ENCODE measurements at regions not wholly inside any gene's neighbourhood (a gene's known extent, or its start where the extent isn't known, plus 50 kb on each side); places are given as distances from the start of the nearest gene placed in this dataset.

DNA sequence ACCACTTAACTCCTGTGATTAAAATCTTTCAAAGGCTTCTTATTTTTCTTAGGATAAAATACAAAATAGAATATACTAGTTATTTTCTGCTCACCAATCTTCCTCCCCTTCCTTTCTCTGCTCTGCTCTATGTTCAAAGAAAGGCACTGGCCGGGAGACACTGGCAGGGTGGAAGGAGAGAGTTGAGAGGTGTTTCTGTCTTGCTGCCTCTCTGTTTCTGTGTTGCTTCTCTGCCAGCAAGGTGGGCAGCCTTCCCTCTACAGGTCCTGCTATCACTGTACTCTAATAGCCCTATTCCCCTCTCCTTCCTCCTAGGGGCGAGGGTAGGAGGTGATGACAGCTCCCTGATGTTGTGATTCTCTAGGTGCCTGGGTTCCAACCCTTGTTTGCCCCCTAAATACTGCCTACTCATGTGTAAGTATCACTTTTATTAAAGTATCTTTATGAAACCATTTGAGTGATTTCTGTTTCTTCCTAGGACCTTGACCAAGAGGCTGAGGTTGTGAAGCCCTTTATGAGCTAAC lies 515.1 kb downstream of the TLE4 start:
- DNase-seq = no peak

DNA sequence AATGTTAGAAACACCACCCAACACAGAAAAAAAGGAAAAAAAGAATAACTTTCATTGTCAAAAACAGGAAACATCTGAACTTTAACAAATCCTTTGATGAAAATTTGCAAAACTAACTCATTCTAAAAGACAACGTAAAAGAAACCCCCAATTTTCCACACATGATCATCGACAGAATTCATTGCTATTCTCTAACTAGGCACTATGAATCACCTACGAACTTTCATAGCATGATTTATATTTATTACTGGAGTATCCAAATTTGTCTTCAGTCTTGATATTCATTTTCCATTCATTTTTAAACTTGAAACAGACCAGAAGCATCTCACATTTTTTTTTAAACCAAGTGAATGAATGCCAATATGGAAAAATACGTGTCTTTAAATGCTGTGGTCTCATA lies 514.6 kb downstream of the TLE4 start:
- DNase-seq = no peak

DNA sequence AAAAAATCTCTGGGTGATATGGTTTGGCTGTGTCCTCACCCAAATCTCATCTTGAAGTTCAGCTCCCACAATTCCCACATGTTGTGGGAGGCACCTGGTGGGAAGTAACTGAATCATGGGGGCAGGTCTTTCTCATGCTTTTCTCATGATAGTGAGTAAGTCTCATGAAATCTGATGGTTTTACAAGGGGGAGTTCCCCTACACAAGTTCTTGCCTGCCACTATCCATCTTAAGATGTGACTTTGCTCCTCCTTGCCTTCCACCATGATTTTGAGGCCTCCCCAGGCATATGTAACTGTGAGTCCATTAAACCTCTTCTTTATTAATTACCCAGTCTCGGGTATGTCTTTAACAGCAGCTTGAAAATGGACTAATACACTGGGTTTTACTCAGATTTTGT lies 513.9 kb downstream of the TLE4 start:
- no peak for DNase-seq

DNA sequence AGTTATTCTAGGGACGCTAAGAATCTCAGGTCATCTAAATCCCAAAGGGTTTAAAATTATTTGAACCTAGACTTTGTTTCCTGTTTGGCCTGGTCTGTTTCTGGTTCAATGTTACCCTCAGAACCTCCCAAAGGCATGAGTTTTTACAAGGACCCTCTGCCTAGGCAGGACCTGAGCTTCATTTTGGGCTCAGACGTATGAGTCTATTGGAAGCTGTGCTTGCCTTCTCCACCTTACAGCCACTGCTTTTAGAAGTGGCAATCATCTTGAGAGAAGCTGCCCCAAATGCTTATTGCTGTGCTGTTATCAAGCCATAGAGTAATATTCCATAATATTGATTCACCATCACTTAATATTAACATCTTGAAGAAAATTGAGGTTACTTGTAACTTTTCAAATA lies 510.4 kb downstream of the TLE4 start:
- DNase-seq = no peak

DNA sequence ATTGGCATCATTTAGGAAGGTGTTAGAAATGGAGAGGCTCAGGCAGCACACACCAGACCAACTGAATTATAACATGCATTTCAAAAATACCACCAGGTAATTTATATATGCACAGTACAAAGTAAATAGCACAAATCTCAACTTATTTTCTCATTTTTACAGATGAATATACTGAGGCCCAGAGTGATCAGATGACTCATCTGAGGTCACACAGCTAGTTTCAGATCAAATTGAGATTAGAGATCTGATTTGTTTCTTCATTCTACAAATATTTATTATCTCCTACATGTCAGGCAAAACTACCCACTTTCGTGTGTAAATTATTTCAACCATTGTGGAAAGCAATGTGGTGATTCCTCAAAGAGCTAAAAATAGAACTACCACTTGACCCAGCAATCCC lies 507.1 kb downstream of the TLE4 start:
- DNase-seq = no peak

DNA sequence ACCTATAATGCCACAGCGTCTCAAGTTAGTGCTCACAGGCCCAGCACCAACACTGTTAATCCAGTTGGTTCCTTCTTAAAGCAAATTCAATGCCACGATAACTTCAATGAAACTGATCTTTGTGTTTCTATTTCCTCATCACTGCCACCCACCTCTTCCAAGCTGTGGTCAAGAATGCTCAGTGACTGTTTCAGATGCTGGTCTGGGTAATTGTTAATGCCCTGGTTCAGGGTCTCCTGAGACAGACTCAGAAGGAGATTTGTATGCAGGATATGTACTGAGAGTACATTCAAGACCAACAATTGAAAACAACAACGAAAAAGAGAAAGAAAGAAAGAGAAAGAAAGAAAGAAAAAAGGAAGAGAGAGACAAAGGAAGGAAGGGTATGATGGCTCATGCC lies 505.3 kb downstream of the TLE4 start:
- no peak for DNase-seq

DNA sequence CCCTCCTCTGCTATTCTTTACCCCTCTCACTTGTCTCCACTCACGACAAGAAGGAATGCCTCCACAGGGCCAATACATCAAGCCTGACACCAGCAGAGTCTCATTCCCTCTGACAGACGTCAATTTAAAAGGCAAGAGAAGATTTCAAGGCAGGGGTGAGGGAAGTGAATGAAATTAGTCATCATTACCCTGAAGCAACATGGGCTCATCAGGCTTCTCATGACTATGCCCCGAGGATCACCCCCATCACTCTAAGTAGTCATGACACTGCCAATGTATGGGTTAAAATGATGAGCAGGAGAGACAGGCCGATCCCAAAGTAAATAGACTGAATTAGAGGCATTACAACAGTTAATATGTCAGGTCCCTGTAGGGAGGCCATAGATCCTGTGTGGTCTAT lies 504.4 kb downstream of the TLE4 start:
- no peak for DNase-seq

DNA sequence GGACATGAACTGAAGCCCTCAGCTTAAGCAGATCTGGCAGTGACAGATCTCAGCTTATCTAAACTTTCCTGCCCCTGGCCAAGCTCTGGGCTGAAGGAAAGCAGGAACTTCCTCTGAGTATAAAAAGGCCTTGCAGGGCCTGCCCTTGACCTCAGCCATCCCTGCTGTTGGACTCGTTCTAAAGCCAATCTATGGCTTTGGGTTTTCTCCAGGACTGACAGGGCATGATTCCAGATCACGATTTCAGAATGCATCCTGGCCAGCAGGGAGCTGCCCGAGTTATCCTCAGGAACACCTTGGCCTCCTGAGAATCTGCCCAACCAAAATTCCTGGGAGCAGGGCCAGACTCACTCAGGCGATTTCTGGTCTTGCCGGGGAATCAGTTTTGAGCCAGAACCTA lies 502.7 kb downstream of the TLE4 start:
- no peak for DNase-seq

DNA sequence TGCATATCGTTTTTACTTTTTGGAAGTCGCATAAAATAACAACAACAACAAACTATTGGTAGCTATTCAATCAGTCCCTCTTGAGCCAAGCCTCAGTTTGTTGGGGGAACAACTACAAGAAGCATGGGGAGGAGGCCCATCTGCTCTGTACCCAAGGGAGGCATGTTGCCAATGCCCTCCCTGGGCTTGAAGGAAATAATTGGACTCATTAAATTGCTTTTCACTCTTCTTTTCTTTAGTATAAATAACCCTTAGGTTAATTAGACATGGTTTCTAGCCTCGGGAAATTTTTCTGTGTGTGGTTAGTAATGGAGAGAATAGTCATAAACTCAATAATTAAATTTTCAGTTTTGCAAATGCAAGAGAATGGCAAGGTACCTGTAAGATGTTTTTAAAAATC lies 500.7 kb downstream of the TLE4 start:
- DNase-seq = no peak

DNA sequence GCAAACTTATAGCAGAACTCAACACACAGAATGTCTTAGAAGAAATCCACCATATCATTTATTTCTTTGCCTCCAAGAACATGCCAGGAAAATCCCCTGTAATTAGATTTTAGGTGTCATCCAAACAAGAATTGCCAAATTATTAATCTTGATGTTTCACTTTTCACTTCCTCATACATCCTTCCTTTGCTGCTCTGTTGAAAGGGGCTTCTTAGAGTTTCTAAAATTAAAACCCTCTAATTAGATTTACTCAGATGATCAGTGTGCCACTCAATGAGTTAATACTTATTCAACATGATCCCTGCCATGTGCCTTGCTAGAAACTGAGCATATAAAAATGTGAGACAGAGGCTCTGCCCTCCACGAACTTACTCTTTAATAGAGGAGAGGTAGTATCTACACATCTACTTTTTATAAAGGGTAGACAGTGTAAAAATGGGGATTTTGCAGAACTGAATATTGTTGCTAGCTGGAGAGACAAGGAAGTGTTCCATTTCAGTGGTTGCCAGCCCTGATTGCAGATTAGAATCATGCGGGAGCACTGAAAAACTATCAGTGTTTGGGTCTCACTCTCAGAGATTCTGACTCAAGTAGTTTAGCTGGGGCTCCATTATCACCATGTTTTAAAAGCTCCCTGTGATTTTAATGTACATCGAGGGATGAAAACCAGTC lies 498.4 kb downstream of the TLE4 start:
- no peak for DNase-seq

DNA sequence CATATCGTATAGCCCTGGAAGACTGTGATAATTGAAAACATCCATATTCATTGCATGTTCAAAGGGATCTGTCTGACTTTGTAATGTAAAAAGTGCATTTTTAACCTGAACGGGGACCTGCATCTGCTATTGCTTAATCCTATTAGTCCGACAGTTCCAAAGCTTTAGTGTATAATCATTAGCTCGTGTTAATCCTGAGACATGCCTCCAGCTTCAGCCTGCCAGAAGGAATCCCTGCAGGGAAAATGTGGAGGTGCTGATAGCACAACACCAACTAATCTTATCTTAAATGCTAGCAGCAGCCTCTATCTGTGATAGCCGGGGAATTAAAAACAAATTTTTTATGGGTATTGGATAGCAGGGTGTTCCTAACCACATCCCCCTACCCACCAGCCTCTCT lies 495.2 kb downstream of the TLE4 start:
- no peak for DNase-seq

DNA sequence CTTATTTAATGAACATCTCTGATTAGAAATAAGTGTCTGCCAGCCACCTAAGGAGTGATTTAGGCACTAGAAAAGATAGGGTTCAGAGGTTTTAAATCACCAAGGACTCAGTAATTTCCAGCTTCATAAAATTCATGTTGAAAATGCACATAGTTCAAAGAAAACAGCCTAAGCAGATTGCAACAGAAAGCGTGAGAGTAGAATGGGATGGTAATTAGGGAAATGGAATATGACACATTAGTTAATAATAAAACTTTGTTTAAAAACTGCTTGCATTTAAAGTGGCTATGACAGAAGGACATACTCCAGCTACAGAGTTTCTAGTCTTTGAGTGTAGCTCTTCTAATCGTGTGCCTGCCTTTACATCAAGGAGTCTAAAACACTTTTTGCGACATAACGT lies 490.8 kb downstream of the TLE4 start:
- no peak for DNase-seq

DNA sequence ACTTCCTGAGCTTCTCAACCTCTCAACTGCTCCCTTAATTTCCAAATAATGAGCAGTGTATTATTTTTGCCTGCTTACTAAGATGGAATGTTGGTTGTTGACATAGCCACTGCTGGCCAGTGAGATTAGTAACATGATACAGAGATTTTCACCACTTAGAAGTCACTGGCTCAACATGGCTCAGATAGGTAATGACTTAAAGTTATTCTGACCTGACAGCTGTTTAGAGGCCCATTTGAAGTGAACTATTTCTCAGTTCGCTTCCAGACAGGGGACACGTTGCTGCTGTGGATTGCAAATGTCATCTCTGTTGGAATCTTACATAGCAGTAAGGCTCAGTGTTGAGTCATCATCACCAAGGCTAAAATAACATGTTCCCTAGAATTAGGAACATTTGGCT lies 490.2 kb downstream of the TLE4 start:
- no peak for DNase-seq

DNA sequence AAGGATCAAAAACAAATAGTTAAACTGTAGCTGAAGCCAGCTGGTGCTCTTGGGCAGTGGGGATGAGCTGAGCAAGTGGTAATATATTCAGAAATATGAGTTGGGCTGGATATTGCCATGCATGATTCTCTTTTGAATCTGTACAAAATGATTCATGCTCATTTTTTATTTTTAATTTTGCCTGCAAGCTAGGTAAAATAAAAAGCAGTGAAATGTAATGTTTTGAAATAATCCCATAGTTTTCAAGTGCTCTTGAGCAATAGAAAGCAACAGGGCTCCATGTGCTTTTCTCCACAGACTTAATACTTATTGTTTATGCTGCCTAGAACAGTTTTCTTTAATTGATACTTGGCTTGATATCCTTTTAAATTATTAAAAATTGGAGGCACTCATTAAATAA lies 489.3 kb downstream of the TLE4 start:
- no peak for DNase-seq

DNA sequence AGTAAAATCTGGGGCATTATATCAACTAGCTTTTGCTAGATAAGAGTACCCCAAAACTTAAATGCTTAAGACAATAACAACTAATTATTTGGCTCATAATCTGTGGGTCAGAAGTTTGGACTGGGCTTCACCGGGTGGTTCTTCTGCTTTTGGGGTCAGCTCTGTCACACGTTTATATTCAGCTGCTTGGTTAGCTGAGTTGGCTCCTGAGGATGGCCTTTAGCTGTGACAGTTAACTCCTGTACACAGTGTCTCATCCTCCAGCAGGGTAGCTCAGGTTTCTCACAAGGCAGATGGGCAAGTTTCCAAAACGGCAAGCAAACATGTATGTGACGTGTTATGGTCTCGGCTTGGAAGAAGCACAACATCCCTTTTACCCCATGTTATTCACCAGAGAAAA lies 488.2 kb downstream of the TLE4 start:
- DNase-seq = no peak

DNA sequence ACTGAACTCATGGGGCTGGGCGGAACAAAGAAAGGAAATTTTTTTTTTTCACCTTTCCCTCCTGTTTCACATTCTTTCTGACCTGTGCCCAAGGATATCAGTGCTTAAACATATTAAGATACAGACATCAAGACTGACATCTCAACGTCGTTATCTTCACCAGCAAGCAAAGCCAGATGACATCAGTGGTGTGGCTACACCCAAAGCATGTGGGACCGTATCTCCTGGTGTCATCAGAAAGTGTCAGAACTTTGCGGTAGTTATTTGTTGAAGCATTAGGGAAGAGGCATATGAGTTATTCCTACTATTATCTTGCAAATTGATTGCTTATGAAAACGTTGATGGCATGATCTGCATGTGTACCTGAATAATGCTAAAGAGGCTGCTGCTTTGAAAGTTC lies 487.4 kb downstream of the TLE4 start:
- no peak for DNase-seq

DNA sequence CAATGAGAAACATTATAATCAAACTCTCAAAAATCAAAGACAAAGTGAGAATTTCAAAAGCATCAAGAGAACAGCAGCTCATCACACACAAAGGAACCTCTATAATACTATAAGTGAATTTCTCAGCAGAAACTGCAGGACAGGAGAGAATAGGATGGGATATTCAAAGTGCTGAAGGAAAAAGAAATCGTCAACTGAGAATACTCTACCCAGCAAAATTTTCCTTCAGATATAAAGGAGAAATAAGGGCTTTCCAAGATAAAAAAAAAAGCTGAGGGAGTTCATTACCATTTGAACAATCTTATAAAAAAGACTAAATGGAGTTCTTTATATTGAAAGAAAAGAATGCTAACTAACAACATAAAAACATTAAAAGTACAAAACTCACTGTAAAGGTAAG lies 481.1 kb downstream of the TLE4 start:
- no peak for DNase-seq

DNA sequence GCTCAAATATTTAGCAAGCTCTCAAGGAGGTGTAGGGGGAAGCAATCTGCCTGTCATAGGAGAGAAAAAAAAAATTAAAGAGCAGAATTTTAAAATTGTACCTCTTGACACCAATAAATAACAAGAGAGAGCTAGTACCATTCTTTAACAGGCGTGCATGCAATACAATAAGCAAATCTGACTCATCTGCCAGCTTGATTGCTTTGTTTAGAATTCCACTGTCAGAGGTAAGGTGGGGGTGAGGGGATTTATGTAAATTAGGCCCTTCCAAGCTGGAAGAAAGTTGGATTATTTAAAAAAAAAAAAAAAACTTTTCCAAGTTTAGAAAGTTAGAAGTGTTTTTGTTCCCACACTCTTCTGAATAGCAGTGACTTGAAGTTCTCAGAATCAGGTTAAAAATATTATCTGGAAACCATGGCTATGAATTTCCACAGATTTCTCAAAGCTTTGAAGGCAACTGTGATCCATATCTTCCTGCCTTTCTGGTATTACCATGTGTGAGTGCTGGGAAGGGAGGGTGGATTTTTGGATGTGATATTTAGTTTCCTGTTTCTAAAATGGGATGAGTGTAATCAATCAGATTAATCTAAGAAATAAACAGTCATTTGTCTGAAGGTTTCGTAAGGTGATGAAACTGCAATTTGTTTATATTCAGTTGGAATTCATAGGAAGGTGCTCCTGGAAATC lies 477.5 kb downstream of the TLE4 start:
- no peak for DNase-seq

DNA sequence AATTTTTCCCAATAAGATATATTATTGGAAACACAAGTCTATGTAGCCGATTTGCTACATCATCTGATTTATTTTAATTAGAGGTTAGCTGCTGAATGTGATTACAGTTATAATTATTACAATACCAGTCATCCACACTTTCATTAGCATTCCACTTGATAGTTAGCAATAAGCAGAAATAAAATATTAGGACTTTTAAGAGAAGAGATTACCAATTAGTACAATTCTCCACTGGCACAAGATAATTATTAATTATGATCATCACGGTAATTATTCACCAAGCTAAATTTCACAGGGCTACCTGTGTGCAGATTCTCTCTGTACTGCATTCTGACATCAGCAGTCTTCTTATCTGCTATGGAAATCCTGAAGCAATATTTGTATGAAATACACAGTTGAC lies 474.7 kb downstream of the TLE4 start:
- DNase-seq = no peak

DNA sequence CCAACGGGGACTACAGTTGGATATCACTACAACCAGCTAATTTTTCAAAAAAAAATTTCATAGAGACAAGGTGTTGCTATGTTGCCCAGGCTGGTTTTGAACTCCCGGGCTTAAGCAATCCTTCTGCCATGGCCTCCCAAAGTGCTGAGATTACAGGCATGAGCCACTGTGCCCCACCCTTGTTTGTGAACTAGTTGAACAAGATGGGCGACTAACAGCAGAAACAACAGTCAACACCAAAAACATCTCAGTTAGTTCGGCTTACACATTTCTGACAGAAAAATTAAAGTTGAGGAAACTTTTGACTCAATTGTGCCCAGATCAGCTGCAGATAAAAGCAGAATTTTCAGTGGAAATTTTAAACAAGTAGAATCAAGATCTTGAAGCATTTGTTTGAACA lies 470.1 kb downstream of the TLE4 start:
- no peak for DNase-seq

DNA sequence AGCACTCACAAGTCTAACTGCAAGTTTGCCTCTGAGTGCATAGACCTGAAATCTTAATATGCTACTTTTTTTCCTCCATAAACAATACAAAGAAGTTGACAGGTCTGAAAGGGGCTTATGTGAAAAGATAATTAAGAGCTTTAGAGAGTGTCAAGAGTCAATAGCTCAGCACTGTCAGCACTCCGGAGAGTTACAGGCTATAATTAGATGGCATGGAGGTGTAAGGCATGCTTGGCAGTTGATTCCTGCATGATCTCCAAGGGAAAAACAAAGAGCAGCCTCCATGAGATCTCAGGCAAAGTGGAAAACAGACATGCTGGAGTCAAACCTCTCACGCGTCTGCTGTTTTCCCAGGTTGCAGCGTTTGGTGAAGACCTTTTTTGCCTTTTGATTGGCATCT lies 468.7 kb downstream of the TLE4 start:
- no peak for DNase-seq

DNA sequence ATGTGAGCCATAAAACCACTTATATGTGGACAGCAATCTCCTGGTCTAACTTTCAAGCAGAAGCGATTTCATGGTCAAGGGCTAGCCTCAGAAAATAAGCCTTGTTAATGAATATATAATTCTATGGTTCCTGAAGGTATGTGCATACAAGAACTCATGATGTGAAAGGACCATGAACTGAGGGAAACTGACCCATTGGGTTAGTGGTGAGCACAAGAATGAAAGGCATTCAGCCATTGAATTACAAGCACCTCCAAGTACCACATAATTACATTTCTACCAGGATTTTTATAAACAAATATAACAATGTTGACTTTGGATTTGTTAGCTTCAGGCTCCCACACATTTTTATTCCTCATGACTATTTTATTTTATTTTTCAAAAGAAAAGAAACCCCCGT lies 459.0 kb downstream of the TLE4 start:
- DNase-seq = no peak

DNA sequence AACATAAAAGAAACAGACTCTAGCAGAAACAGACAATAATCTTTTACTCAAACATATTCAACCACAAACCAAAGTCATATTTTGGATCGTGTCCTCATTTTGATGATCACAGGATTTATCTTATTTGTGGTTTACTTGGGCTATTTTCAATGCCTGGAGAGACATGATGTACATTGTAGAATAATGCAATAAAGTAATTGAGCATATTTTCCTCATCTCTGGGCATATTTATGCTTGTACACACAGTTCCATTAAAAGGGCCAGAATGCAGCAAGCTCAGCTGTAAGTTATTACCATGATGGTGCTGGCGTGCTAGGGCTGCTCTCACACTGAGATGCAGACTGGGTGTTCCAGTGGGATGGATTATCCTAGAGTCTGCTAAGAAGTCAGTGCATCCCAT lies 456.7 kb downstream of the TLE4 start:
- DNase-seq = no peak

DNA sequence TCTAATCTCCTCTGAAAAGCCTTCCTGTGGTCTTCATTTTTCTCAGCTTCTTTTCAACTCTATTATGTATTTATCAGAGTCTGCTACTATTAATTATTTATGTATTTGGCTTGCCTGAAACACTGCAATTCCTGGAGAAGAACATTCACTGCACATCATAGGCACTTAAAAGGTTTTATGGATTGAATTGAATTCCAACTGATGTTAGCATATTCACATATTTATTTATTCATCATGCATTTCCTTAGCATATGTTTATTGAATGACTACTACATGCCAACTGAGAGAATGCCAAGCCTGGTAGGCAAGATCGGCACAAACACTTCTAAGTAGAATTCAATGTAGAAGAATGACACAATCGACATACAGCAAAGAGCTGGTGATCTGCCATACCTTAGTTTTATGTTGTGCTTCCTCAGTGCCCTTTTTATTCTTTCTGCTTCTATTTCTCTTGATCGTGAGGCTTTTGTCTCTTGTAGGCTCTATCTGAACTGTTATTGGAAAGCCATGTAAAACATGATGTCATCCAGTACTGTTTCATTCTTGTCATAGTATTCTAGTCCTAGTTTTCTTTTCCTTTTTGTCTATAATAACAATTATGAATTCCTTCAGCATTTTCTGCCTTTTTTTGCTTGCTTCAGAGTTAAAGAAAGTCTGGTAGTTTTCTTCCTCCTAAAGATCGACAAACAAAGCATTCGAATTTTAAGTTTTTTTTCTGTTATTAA lies 454.2 kb downstream of the TLE4 start:
- DNase-seq = no peak

Data from activated effector memory CD4-positive, alpha-beta T cell treated with Interleukin-2 at 50 U/mL for 16 hours (primary cell).